Neural cell (in vitro differentiated cells): ENCODE measurements at regions not wholly inside any gene's neighbourhood (a gene's known extent, or its start where the extent isn't known, plus 50 kb on each side); places are given as distances from the start of the nearest gene placed in this dataset.

Experiments
- H2AFZ ChIP-seq: fragments of 200-600, 300-800 bp; sonication (generic), shearing (Covaris generic); 2 replicates; pipeline ENCODE4 v1.6.0; 2014; ENCODE audit warnings: low read depth, mild to moderate bottlenecking, antibody characterized with exemption, low read length, moderate library complexity
- H3F3A ChIP-seq: fragments of 200-600 bp; shearing (Covaris generic); 2 replicates; pipeline ENCODE4 v1.6.1; 2016; ENCODE audit warnings: mild to moderate bottlenecking, moderate library complexity, mixed read lengths, antibody characterized with exemption, low read length; ENCODE audit not compliant: insufficient read depth, poor library complexity, severe bottlenecking
- H3K27ac ChIP-seq: fragments of 200-600, 300-800 bp; sonication (generic), shearing (Covaris generic); 2 replicates; pipeline ENCODE4 v1.5.1; 2014; ENCODE audit warnings: mild to moderate bottlenecking, low read length, moderate library complexity
- H3K27me3 ChIP-seq: fragments of 300-800, 200-600 bp; sonication (generic), shearing (Covaris generic); 2 replicates; pipeline ENCODE4 v1.6.0; 2014; ENCODE audit warnings: mild to moderate bottlenecking, low read depth, low read length, moderate library complexity; ENCODE audit not compliant: insufficient read depth
- H3K36me3 ChIP-seq: fragments of 300-800, 200-600 bp; sonication (generic), shearing (Covaris generic); 2 replicates; pipeline ENCODE4 v1.5.1; 2014; ENCODE audit warnings: mild to moderate bottlenecking, antibody characterized with exemption, low read length, moderate library complexity; ENCODE audit not compliant: insufficient read depth
- H3K4me2 ChIP-seq: fragments of 300-800, 200-600 bp; sonication (generic), shearing (Covaris generic); 2 replicates; pipeline ENCODE4 v1.6.0; 2014; ENCODE audit warnings: mild to moderate bottlenecking, low read length
- H3K4me3 ChIP-seq: fragments of 300-800, 200-600 bp; sonication (generic), shearing (Covaris generic); 2 replicates; pipeline ENCODE4 v1.5.1; 2014; ENCODE audit warnings: mild to moderate bottlenecking, low read length, moderate library complexity
- H3K79me2 ChIP-seq: fragments of 200-600 bp; shearing (Covaris generic); replicated peaks from 2 replicates; pipeline ENCODE4 v1.6.0; 2014; ENCODE audit warnings: mild to moderate bottlenecking, low read length, moderate library complexity; ENCODE audit not compliant: insufficient read depth
- H3K9ac ChIP-seq: fragments of 300-800, 200-600 bp; sonication (generic), shearing (Covaris generic); 2 replicates; pipeline ENCODE4 v1.6.1; 2016; ENCODE audit warnings: mild to moderate bottlenecking, low read length, mixed read lengths
- H3K9me2 ChIP-seq: fragments of 200-600 bp; shearing (Covaris generic); 2 replicates; pipeline ENCODE4 v1.6.1; 2016; ENCODE audit warnings: mild to moderate bottlenecking, low read length, mixed read lengths; ENCODE audit not compliant: insufficient read depth
- H3K9me3 ChIP-seq: fragments of 200-600, 300-800 bp; sonication (generic), shearing (Covaris generic); 2 replicates; pipeline ENCODE4 v1.6.1; 2016; ENCODE audit warnings: mild to moderate bottlenecking, mixed run types, low read length, moderate library complexity, mixed read lengths
- H4K20me1 ChIP-seq: fragments of 200-600 bp; shearing (Covaris generic); 2 replicates; pipeline ENCODE4 v1.6.1; 2016; ENCODE audit warnings: mild to moderate bottlenecking, mixed run types; ENCODE audit not compliant: insufficient read depth
- CTCF ChIP-seq: fragments of 450-650 bp; IDR thresholded peaks from 2 replicates; pipeline ENCODE4 v1.5.1; 2014; ENCODE audit warnings: antibody characterized with exemption, mild to moderate bottlenecking, moderate library complexity; ENCODE audit not compliant: poor library complexity, severe bottlenecking
- EP300 ChIP-seq: fragments of 450-650 bp; conservative IDR thresholded peaks from 2 replicates; pipeline ENCODE4 v1.6.1; 2014; ENCODE audit warnings: antibody characterized with exemption, mild to moderate bottlenecking, moderate library complexity; ENCODE audit not compliant: poor library complexity, severe bottlenecking
- EZH2 ChIP-seq: fragments of 200-600, 300-800 bp; shearing (Covaris generic), sonication (generic); IDR thresholded peaks from 2 replicates; pipeline ENCODE4 v1.6.1; 2014; ENCODE audit warnings: antibody characterized with exemption, low read length, borderline replicate concordance, mild to moderate bottlenecking; ENCODE audit not compliant: insufficient read depth, poor library complexity, severe bottlenecking
- MXI1 ChIP-seq: fragments of 450-650 bp; conservative IDR thresholded peaks from 2 replicates; pipeline ENCODE4 v1.6.1; 2014; ENCODE audit warnings: antibody characterized with exemption, mild to moderate bottlenecking; ENCODE audit not compliant: poor library complexity, severe bottlenecking
- POLR2AphosphoS5 ChIP-seq: IDR thresholded peaks from 2 replicates; pipeline ENCODE4 v1.6.1; 2012
- RAD21 ChIP-seq: fragments of 450-650 bp; conservative IDR thresholded peaks from 2 replicates; pipeline ENCODE4 v1.6.1; 2014; ENCODE audit warnings: antibody characterized with exemption, mild to moderate bottlenecking, moderate library complexity
- REST ChIP-seq: IDR thresholded peaks from 2 replicates; pipeline ENCODE4 v1.6.1; 2012; ENCODE audit warnings: borderline replicate concordance
- SMC3 ChIP-seq: fragments of 450-650 bp; conservative IDR thresholded peaks from 2 replicates; pipeline ENCODE4 v1.6.1; 2014; ENCODE audit warnings: antibody characterized with exemption, mild to moderate bottlenecking, moderate library complexity; ENCODE audit not compliant: poor library complexity
- TAF1 ChIP-seq: IDR thresholded peaks from 2 replicates; pipeline ENCODE4 v1.6.1; 2012; ENCODE audit warnings: low read depth

GRCh38 chr17:12290207-12290606 is 269.5 kb downstream of the MAP2K4 start:
- Histone ChIP-seq H3K4me2 (no peak overlapping the region), H3K9me2 (no peaks in the 10 kb centered on the region), H4K20me1 (no peaks in the 10 kb centered on the region), H3K27ac (no peak overlapping the region), H3F3A (no peaks in the 10 kb centered on the region), H3K27me3 (no peaks in the 10 kb centered on the region), H2AFZ (no peak overlapping the region), H3K9me3 (no peaks in the 10 kb centered on the region), H3K36me3 (no peaks in the 10 kb centered on the region), H3K79me2 (no peaks in the 10 kb centered on the region), H3K9ac (no peak overlapping the region), H3K4me3 (no peak overlapping the region)
- TF ChIP-seq MXI1 (no peak), TAF1 (no peak), EZH2 (no peak), REST (no peak), CTCF (no peak), RAD21 (no peak), POLR2AphosphoS5 (no peak), SMC3 (no peak), EP300 (no peak)

GRCh38 chr17:12296209-12296625 is 275.5 kb downstream of the MAP2K4 start:
- no peaks in the 10 kb centered on the region for H3F3A ChIP-seq
- no peaks in the 10 kb centered on the region for H3K36me3 ChIP-seq
- H3K9ac ChIP-seq = peak overlapping the region; percentile 27
- no peaks in the 10 kb centered on the region for H4K20me1 ChIP-seq
- H3K9me3 ChIP-seq = no peaks in the 10 kb centered on the region
- peak overlapping the region; percentile 66 for H3K27ac ChIP-seq
- H3K9me2 ChIP-seq = no peaks in the 10 kb centered on the region
- peak overlapping the region; percentile 29 for H3K4me3 ChIP-seq
- H3K79me2 ChIP-seq = no peaks in the 10 kb centered on the region
- H3K4me2 ChIP-seq = peak overlapping the region; percentile 1
- H3K27me3 ChIP-seq = no peaks in the 10 kb centered on the region
- peak overlapping the region; percentile 40 for H2AFZ ChIP-seq
- TF ChIP-seq TAF1 = no peak
- TF ChIP-seq EP300 = peak; percentile 58
- peak; percentile 51 for TF ChIP-seq POLR2AphosphoS5

- no peak overlapping the region for H3K9ac ChIP-seq
- H2AFZ ChIP-seq = no peak overlapping the region
- no peaks in the 10 kb centered on the region for H4K20me1 ChIP-seq
- no peak overlapping the region for H3K4me2 ChIP-seq
- no peaks in the 10 kb centered on the region for H3K9me2 ChIP-seq
- no peak overlapping the region for H3K4me3 ChIP-seq
- no peaks in the 10 kb centered on the region for H3K9me3 ChIP-seq
- TF ChIP-seq REST = no peak
- no peak for TF ChIP-seq EP300
- TF ChIP-seq POLR2AphosphoS5 = no peak
- no peak for TF ChIP-seq SMC3
- no peak for TF ChIP-seq RAD21
- no peak for TF ChIP-seq MXI1
- no peaks in the 10 kb centered on the region for H3K36me3 ChIP-seq
- H3K27me3 ChIP-seq = no peaks in the 10 kb centered on the region
- no peaks in the 10 kb centered on the region for H3K79me2 ChIP-seq
- no peak overlapping the region for H3K27ac ChIP-seq
- no peaks in the 10 kb centered on the region for H3F3A ChIP-seq
These were observed 280.9 kb downstream of the MAP2K4 start for GRCh38 chr17:12301551-12301950.
